Endothelial cell of umbilical vein (primary cell): ENCODE measurements at regions not wholly inside any gene's neighbourhood (a gene's known extent, or its start where the extent isn't known, plus 50 kb on each side); places are given as distances from the start of the nearest gene placed in this dataset.

Source experiments
- BruUV-seq: library from RNA; stranded (reverse); fragments of 400-500 nt; replicated peaks from 2 replicates; lab custom pipeline; 2021; lab: Mats Ljungman, UMichigan
- CTCF ChIA-PET: fragments of 300-600, 350-600 bp; sonication (Branson Sonifier 250); formaldehyde crosslinking; loops from one replicate; lab custom pipeline; 2021; ENCODE audit warnings: antibody characterized with exemption, inconsistent platforms; lab: Charles Lee
- POLR2A ChIA-PET: fragments of 300-600, 350-600 bp; sonication (Branson Sonifier 250); formaldehyde crosslinking; loops from one replicate; lab custom pipeline; 2021; ENCODE audit warnings: antibody characterized with exemption, inconsistent platforms; lab: Charles Lee
- DNase-seq: peaks from one replicate; pipeline ENCODE4 v3.0.0-alpha.2; 2011; ENCODE audit warnings: low read depth, low spot score
- FAIRE-seq: peaks from 2 replicates; lab custom pipeline; 2011; peaks lifted over from hg19 to GRCh38; lab: Jason Lieb, UNC
- H2AFZ ChIP-seq: 2 replicates; pipeline ENCODE4 v1.6.0; 2012; ENCODE audit warnings: low read depth, low read length, control low read depth, inconsistent platforms
- H3K27ac ChIP-seq: 2 replicates; pipeline ENCODE4 v1.5.1; 2011; ENCODE audit warnings: low read depth, mild to moderate bottlenecking, control low read depth, low read length, moderate library complexity; ENCODE audit not compliant: insufficient read depth
- H3K27me3 ChIP-seq, 2 experiments: 2 replicates each; pipeline versions ENCODE4 v1.6.0 to v1.6.1; 2011; ENCODE audit warnings: low read length in 2 of 2, mixed read lengths in 1 of 2; ENCODE audit not compliant: control insufficient read depth in 2 of 2, insufficient read depth in 2 of 2
- H3K36me3 ChIP-seq, 2 experiments: 2 replicates in 1 of 2; 3 replicates in 1 of 2; pipeline ENCODE4 v1.5.1; 2011; ENCODE audit warnings: low read length in 2 of 2, mild to moderate bottlenecking in 1 of 2, moderate library complexity in 1 of 2; ENCODE audit not compliant: control insufficient read depth in 2 of 2, insufficient read depth in 2 of 2; ENCODE audit errors: extremely low read depth in 1 of 2
- H3K4me1 ChIP-seq: 3 replicates; pipeline ENCODE4 v1.5.1; 2011; ENCODE audit warnings: mild to moderate bottlenecking, low read length; ENCODE audit not compliant: control insufficient read depth, insufficient read depth; ENCODE audit errors: extremely low read depth
- H3K4me2 ChIP-seq: 2 replicates; pipeline ENCODE4 v1.6.1; 2011; ENCODE audit warnings: low read length, control low read depth, mixed read lengths; ENCODE audit not compliant: insufficient read depth
- H3K4me3 ChIP-seq, 3 experiments: fragments of 200-600 bp in 1 of 3; sonication (generic), shearing (Covaris generic) in 1 of 3; replicated peaks in 1 of 3; 2 replicates each; pipeline ENCODE4 v1.5.1; 2011 to 2016; ENCODE audit warnings: control low read depth in 3 of 3, low read length in 3 of 3, mild to moderate bottlenecking in 2 of 3, inconsistent platforms in 1 of 3, low read depth in 1 of 3, moderate library complexity in 1 of 3; ENCODE audit not compliant: insufficient read depth in 1 of 3
- H3K79me2 ChIP-seq: 2 replicates; pipeline ENCODE4 v1.6.0; 2012; ENCODE audit warnings: low read length, inconsistent platforms; ENCODE audit not compliant: control insufficient read depth, insufficient read depth
- H3K9ac ChIP-seq: replicated peaks from 2 replicates; pipeline ENCODE3; 2011; ENCODE audit warnings: low read length, control low read depth; ENCODE audit not compliant: insufficient read depth; ENCODE audit errors: extremely low read depth
- H3K9me1 ChIP-seq: replicated peaks from 3 replicates; pipeline ENCODE4 v1.6.0; 2011; ENCODE audit warnings: mild to moderate bottlenecking, low read length; ENCODE audit not compliant: control insufficient read depth, insufficient read depth; ENCODE audit errors: extremely low read depth
- H3K9me3 ChIP-seq: replicated peaks from 2 replicates; pipeline ENCODE4 v1.5.1; 2012; ENCODE audit warnings: low read length, inconsistent platforms; ENCODE audit not compliant: control insufficient read depth, insufficient read depth
- H4K20me1 ChIP-seq: replicated peaks from 2 replicates; pipeline ENCODE3; 2011; ENCODE audit warnings: mild to moderate bottlenecking, low read length; ENCODE audit not compliant: control insufficient read depth, insufficient read depth; ENCODE audit errors: extremely low read depth
- EZH2 ChIP-seq: IDR thresholded peaks from 2 replicates; pipeline ENCODE4 v1.6.1; 2012; ENCODE audit warnings: borderline replicate concordance, low read depth, mild to moderate bottlenecking, moderate library complexity, low read length, inconsistent platforms; ENCODE audit not compliant: severe bottlenecking
- FOS ChIP-seq: IDR thresholded peaks from 2 replicates; pipeline ENCODE4 v1.6.1; 2011; ENCODE audit warnings: mild to moderate bottlenecking, low read length, moderate library complexity, borderline replicate concordance; ENCODE audit not compliant: insufficient read depth
- GATA2 ChIP-seq: IDR thresholded peaks from 2 replicates; pipeline ENCODE4 v1.7.0; 2011; ENCODE audit warnings: low read depth, mild to moderate bottlenecking, moderate library complexity, mixed read lengths, low read length; ENCODE audit not compliant: insufficient read length, insufficient read depth
- JUN ChIP-seq: IDR thresholded peaks from 2 replicates; pipeline ENCODE4 v1.6.1; 2011; ENCODE audit warnings: borderline replicate concordance, low read depth; ENCODE audit not compliant: insufficient read length, insufficient read depth
- MAX ChIP-seq: IDR thresholded peaks from 2 replicates; pipeline ENCODE4 v1.6.1; 2011; ENCODE audit not compliant: insufficient read depth, insufficient read length
- MYC ChIP-seq: IDR thresholded peaks from one replicate; pipeline ENCODE4 v1.6.1; 2011; ENCODE audit warnings: mild to moderate bottlenecking, low read depth, low read length
- POLR2A ChIP-seq: IDR thresholded peaks from 2 replicates; pipeline ENCODE4 v1.6.1; 2012; ENCODE audit warnings: low read depth, mild to moderate bottlenecking, control low read depth, low read length
- POLR2AphosphoS5 ChIP-seq: IDR thresholded peaks from 2 replicates; pipeline ENCODE4 v1.6.1; 2012; ENCODE audit warnings: low read depth, mild to moderate bottlenecking, control low read depth, low read length, moderate library complexity; ENCODE audit not compliant: insufficient read depth
- dilution Hi-C: fragments of 300-500 bp; cut with MboI; formaldehyde crosslinking; loops from one replicate; pipeline ENCODE4 v1.15.0; 2019; ENCODE audit warnings: low sequenced_read_pairs; ENCODE audit not compliant: extremely low pct_ligation_motif_present
- intact Hi-C: fragments of 100-400 bp; cut with micrococcal nuclease; formaldehyde crosslinking; loops from one replicate; pipeline ENCODE4 v1.10.0; 2022
- TF ChIP-seq, protein P1 (sequence below), 2 donors: IDR thresholded peaks; 1 replicate in 1 of 2; 2 replicates in 1 of 2; pipeline ENCODE4 v1.5.1; 2011; ENCODE audit warnings: low read length in 2 of 2, mild to moderate bottlenecking in 2 of 2, moderate library complexity in 2 of 2, control low read depth in 1 of 2, inconsistent platforms in 1 of 2, low read depth in 1 of 2; ENCODE audit not compliant: insufficient read depth in 1 of 2; ENCODE audit errors: extremely low read depth in 1 of 2

GRCh38 chr5:68576805-68577204 lies 361.2 kb downstream of the PIK3R1 start:
- H3K27me3 ChIP-seq, result no peaks in the 10 kb centered on the region
- BruUV-seq, result no TSS peak
- no peak for TF ChIP-seq GATA2
- no peak for TF ChIP-seq FOS
- TF ChIP-seq MYC, result no peak
- TF ChIP-seq POLR2AphosphoS5, result no peak
- TF ChIP-seq, protein P1, sequence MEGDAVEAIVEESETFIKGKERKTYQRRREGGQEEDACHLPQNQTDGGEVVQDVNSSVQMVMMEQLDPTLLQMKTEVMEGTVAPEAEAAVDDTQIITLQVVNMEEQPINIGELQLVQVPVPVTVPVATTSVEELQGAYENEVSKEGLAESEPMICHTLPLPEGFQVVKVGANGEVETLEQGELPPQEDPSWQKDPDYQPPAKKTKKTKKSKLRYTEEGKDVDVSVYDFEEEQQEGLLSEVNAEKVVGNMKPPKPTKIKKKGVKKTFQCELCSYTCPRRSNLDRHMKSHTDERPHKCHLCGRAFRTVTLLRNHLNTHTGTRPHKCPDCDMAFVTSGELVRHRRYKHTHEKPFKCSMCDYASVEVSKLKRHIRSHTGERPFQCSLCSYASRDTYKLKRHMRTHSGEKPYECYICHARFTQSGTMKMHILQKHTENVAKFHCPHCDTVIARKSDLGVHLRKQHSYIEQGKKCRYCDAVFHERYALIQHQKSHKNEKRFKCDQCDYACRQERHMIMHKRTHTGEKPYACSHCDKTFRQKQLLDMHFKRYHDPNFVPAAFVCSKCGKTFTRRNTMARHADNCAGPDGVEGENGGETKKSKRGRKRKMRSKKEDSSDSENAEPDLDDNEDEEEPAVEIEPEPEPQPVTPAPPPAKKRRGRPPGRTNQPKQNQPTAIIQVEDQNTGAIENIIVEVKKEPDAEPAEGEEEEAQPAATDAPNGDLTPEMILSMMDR (IDR thresholded peaks at IDR 0.05; ENCODE audit: extremely low read depth in 1 of 2, insufficient read depth in 1 of 2, low read depth in 1 of 2, low read length in 2 of 2), result no peak
- no peak for TF ChIP-seq EZH2
- TF ChIP-seq POLR2A, result no peak
- TF ChIP-seq MAX, result no peak
- TF ChIP-seq JUN, result no peak
- H3K4me2 ChIP-seq, result no peak overlapping the region
- no peaks in the 10 kb centered on the region for H4K20me1 ChIP-seq
- no peaks in the 10 kb centered on the region for H3K4me1 ChIP-seq
- DNase-seq (no peak), FAIRE-seq (no peak)
- no peaks in the 10 kb centered on the region for H3K79me2 ChIP-seq
- POLR2A ChIA-PET, result no interaction called here
- dilution Hi-C loops, result no loop called here
- H3K9me3 ChIP-seq, result no peaks in the 10 kb centered on the region
- intact Hi-C loops, result no loop called here
- H3K27ac ChIP-seq, result no peak overlapping the region
- no peak overlapping the region for H2AFZ ChIP-seq
- H3K4me3 ChIP-seq, result no peak overlapping the region
- CTCF ChIA-PET, result interaction anchor here (1.0 kb wide), 1 partner anchor 11 kb away, joined by 3 read pairs; no protein-coding TSS in a partner anchor
- H3K9ac ChIP-seq, result no peak overlapping the region
- H3K9me1 ChIP-seq, result no peaks in the 10 kb centered on the region
- no peaks in the 10 kb centered on the region for H3K36me3 ChIP-seq
